ENCODE measurements at regions not wholly inside any gene's neighbourhood (a gene's known extent, or its start where the extent isn't known, plus 50 kb on each side); places are given as distances from the start of the nearest gene placed in this dataset.

DNA sequence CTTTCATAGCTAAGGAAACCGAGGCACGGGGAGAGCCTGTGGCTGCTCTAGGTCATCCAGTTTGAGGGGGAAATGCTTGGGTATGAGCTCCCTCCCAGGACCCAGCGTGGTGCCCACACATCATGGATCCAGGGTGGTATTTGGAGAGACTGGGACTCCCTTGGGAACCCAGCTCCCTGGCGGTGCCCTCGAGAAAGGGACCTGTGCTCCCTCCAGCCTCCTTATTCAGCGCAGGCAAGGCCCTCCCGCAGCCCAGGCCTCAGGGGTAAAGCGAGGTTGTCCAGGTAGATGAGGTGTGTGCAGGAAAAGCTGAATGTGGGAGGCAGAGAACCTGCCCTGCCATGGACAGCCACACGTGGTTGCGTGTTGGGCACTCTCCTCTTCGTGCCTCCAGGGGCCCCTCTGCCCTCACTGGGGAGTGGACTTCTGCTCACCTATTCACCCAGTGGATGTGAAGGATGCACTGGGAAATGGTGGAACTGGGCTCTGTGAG, 53.8 kb upstream of the GPR78 start:
- ATAC-seq, result no peak

DNA sequence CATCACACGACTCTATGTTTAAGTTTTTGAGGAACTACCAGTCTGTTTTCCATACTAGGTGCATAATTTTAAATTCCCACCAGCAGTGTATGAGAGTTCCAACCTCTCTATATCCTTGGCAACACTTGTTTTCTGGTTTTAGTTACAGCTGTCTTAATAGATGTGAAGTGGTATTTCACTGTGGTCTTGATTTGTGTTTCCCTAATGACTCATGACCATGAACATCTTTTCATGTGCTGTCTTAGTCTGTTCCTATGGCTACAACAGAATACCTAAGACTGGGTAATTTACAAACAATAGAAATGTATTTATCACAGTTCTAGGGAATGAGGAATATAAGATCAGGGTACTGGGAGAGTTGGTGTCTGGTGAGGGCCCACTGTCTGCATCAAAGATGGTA, 51.5 kb upstream of the GPR78 start:
- ATAC-seq, result peak in 1 of 2 donors; percentile 30
